Neural cell (in vitro differentiated cells): ENCODE measurements at regions not wholly inside any gene's neighbourhood (a gene's known extent, or its start where the extent isn't known, plus 50 kb on each side); places are given as distances from the start of the nearest gene placed in this dataset.

Experiments used
- EP300 ChIP-seq: fragments of 450-650 bp; conservative IDR thresholded peaks from 2 replicates; pipeline ENCODE4 v1.6.1; 2014; ENCODE audit warnings: antibody characterized with exemption, mild to moderate bottlenecking, moderate library complexity; ENCODE audit not compliant: poor library complexity, severe bottlenecking
- RAD21 ChIP-seq: fragments of 450-650 bp; conservative IDR thresholded peaks from 2 replicates; pipeline ENCODE4 v1.6.1; 2014; ENCODE audit warnings: antibody characterized with exemption, mild to moderate bottlenecking, moderate library complexity
- TF ChIP-seq, protein P1 (sequence below): fragments of 450-650 bp; IDR thresholded peaks from 2 replicates; pipeline ENCODE4 v1.5.1; 2014; ENCODE audit warnings: antibody characterized with exemption, mild to moderate bottlenecking, moderate library complexity; ENCODE audit not compliant: poor library complexity, severe bottlenecking

DNA sequence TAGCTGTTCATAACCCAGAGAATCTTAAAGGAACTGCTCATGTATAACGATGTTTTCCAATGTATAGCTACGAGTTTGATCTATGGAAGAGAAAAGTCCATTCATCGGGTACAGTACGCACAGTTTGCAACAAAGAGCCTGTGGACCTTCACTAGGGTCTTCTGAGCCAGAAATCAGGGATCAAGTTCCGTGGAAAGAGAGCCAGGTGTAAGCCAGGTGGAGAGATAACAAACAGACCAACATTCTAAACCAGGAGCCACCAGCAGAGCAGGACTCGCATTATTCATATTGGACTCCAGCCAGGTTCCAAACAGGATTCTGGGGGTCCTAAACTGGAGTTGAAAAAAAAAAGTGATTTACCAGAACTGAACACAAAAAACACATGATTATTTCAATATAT lies 505.4 kb upstream of the C16orf82 start:
- no peak for TF ChIP-seq RAD21
- TF ChIP-seq, protein P1, sequence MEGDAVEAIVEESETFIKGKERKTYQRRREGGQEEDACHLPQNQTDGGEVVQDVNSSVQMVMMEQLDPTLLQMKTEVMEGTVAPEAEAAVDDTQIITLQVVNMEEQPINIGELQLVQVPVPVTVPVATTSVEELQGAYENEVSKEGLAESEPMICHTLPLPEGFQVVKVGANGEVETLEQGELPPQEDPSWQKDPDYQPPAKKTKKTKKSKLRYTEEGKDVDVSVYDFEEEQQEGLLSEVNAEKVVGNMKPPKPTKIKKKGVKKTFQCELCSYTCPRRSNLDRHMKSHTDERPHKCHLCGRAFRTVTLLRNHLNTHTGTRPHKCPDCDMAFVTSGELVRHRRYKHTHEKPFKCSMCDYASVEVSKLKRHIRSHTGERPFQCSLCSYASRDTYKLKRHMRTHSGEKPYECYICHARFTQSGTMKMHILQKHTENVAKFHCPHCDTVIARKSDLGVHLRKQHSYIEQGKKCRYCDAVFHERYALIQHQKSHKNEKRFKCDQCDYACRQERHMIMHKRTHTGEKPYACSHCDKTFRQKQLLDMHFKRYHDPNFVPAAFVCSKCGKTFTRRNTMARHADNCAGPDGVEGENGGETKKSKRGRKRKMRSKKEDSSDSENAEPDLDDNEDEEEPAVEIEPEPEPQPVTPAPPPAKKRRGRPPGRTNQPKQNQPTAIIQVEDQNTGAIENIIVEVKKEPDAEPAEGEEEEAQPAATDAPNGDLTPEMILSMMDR = no peak
- TF ChIP-seq EP300 = no peak
